BJ (cell line): ENCODE measurements at regions not wholly inside any gene's neighbourhood (a gene's known extent, or its start where the extent isn't known, plus 50 kb on each side); places are given as distances from the start of the nearest gene placed in this dataset.

ENCODE experiments used
- CTCF ChIA-PET: fragments of 350-600 bp; formaldehyde crosslinking; extraction: SDS; loops from one replicate; lab custom pipeline; 2021; ENCODE audit warnings: antibody characterized with exemption, inconsistent platforms; lab: Yijun Ruan, JAX
- POLR2A ChIA-PET: fragments of 300-600 bp; sonication (Branson Sonifier 250); formaldehyde crosslinking; extraction: SDS; loops from one replicate; lab custom pipeline; 2021; ENCODE audit warnings: antibody characterized with exemption; lab: Charles Lee
- DNase-seq: peaks from one replicate; pipeline ENCODE4 v3.0.0-alpha.2; 2011; ENCODE audit warnings: low read depth
- H3K27me3 ChIP-seq: 2 replicates; pipeline ENCODE4 v1.6.0; 2011; ENCODE audit warnings: low read length; ENCODE audit not compliant: control insufficient read depth, insufficient read depth
- H3K36me3 ChIP-seq: 2 replicates; pipeline ENCODE4 v1.5.1; 2011; ENCODE audit warnings: low read length; ENCODE audit not compliant: control insufficient read depth, insufficient read depth
- H3K4me3 ChIP-seq: 2 replicates; pipeline ENCODE4 v1.5.1; 2011; ENCODE audit warnings: low read depth, mild to moderate bottlenecking, control low read depth, low read length
- TF ChIP-seq, protein P1 (sequence below): IDR thresholded peaks from 2 replicates; pipeline ENCODE4 v1.5.1; 2011; ENCODE audit warnings: low read depth, mild to moderate bottlenecking, control low read depth, inconsistent platforms, low read length, moderate library complexity; ENCODE audit not compliant: insufficient read depth

DNA sequence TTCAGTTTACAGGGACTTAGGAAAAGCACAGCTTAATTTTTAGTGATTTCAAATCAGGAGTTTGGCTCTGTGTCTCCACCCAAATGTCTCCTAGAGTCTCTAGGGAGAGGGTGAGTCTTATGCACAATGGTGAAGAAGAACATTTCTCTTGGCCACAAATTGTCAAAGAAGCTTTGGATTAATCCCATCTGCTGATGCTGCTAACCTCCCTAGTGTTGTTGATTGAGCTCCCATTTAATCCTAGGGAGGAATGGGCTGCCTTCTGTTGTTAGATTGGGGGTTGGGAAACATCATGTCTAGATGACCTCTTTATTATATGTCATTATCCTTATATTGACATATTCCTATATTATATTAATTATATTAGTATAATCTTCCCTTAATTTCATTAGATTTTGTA is 50.0 kb upstream of the PASD1 start:
- ChIA-PET CTCF (interaction anchor here (0.9 kb wide), 1 partner anchor 76 kb away, joined by 3 read pairs; no protein-coding TSS in a partner anchor), POLR2A (no interaction called here)
- Histone ChIP-seq H3K4me3 (no peak overlapping the region), H3K36me3 (no peaks in the 10 kb centered on the region), H3K27me3 (no peaks in the 10 kb centered on the region)
- DNase-seq = no peak
- TF ChIP-seq, protein P1, sequence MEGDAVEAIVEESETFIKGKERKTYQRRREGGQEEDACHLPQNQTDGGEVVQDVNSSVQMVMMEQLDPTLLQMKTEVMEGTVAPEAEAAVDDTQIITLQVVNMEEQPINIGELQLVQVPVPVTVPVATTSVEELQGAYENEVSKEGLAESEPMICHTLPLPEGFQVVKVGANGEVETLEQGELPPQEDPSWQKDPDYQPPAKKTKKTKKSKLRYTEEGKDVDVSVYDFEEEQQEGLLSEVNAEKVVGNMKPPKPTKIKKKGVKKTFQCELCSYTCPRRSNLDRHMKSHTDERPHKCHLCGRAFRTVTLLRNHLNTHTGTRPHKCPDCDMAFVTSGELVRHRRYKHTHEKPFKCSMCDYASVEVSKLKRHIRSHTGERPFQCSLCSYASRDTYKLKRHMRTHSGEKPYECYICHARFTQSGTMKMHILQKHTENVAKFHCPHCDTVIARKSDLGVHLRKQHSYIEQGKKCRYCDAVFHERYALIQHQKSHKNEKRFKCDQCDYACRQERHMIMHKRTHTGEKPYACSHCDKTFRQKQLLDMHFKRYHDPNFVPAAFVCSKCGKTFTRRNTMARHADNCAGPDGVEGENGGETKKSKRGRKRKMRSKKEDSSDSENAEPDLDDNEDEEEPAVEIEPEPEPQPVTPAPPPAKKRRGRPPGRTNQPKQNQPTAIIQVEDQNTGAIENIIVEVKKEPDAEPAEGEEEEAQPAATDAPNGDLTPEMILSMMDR = no peak
